GM12891 (cell line): ENCODE measurements at regions not wholly inside any gene's neighbourhood (a gene's known extent, or its start where the extent isn't known, plus 50 kb on each side); places are given as distances from the start of the nearest gene placed in this dataset.

Experiments used
- POLR2A ChIP-seq: IDR thresholded peaks from 2 replicates; pipeline ENCODE4 v1.6.1; 2011; ENCODE audit warnings: low read depth, low read length, control low read depth
- POLR2AphosphoS5 ChIP-seq: IDR thresholded peaks from 2 replicates; pipeline ENCODE4 v1.6.1; 2011; ENCODE audit warnings: low read depth, low read length, control low read depth
- SPI1 ChIP-seq: IDR thresholded peaks from 2 replicates; pipeline ENCODE4 v1.6.1; 2011; ENCODE audit warnings: low read depth, low read length, control low read depth

- no peak for TF ChIP-seq POLR2A
- no peak for TF ChIP-seq SPI1
- TF ChIP-seq POLR2AphosphoS5: no peak
Observed at GRCh38 chr13:60721063-60721462, 324.0 kb downstream of the TDRD3 start.
